K562 (cell line): ENCODE measurements at regions not wholly inside any gene's neighbourhood (a gene's known extent, or its start where the extent isn't known, plus 50 kb on each side); places are given as distances from the start of the nearest gene placed in this dataset.

Source experiments
- ZC3H11A ChIP-seq: IDR thresholded peaks from 2 replicates; pipeline ENCODE4 v1.6.1; 2012; ENCODE audit warnings: low read depth, low read length, improper control_type of control experiment
- ZNF134 ChIP-seq: fragments of 250-450 bp; sonication (Bioruptor Pico); conservative IDR thresholded peaks from 2 replicates; pipeline ENCODE4 v1.4.0; 2020
- TF ChIP-seq, protein P1 (sequence below): sonication (generic); formaldehyde crosslinking; IDR thresholded peaks from 2 replicates; pipeline ENCODE4 v1.8.0; 2022; ENCODE audit warnings: mild to moderate bottlenecking, low read depth, missing genetic modification reagents

GRCh38 chr7:21218155-21218554 is 209.7 kb upstream of the SP4 start:
- TF ChIP-seq ZC3H11A: no peak
- TF ChIP-seq, protein P1, sequence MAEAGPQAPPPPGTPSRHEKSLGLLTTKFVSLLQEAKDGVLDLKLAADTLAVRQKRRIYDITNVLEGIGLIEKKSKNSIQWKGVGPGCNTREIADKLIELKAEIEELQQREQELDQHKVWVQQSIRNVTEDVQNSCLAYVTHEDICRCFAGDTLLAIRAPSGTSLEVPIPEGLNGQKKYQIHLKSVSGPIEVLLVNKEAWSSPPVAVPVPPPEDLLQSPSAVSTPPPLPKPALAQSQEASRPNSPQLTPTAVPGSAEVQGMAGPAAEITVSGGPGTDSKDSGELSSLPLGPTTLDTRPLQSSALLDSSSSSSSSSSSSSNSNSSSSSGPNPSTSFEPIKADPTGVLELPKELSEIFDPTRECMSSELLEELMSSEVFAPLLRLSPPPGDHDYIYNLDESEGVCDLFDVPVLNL (CRISPR knock-in tag): no peak
- no peak for TF ChIP-seq ZNF134 (CRISPR knock-in tag)
